Right lobe of liver (tissue), 4 donors: ENCODE measurements at regions not wholly inside any gene's neighbourhood (a gene's known extent, or its start where the extent isn't known, plus 50 kb on each side); places are given as distances from the start of the nearest gene placed in this dataset.

Source experiments
- POLR2A ChIP-seq: fragments of 450-650 bp; IDR thresholded peaks from one replicate; pipeline ENCODE4 v1.6.1; 2017; ENCODE audit warnings: antibody characterized with exemption, mild to moderate bottlenecking
- TF ChIP-seq, protein P1 (sequence below), 4 donors: fragments of 200-600 bp in 3 of 4; fragments of 450-650 bp in 1 of 4; IDR thresholded peaks; one replicate each; pipeline versions ENCODE4 v1.5.1 to v1.8.0; 2016 to 2022; ENCODE audit warnings: antibody characterized with exemption in 4 of 4, mild to moderate bottlenecking in 2 of 4
- donor health status: DM: no; HTN: no; CAD: no.
- donor health status: DM: no; HTN: no; CAD: no.
- donor health status: DM: no; HTN: yes; CAD: no.

DNA sequence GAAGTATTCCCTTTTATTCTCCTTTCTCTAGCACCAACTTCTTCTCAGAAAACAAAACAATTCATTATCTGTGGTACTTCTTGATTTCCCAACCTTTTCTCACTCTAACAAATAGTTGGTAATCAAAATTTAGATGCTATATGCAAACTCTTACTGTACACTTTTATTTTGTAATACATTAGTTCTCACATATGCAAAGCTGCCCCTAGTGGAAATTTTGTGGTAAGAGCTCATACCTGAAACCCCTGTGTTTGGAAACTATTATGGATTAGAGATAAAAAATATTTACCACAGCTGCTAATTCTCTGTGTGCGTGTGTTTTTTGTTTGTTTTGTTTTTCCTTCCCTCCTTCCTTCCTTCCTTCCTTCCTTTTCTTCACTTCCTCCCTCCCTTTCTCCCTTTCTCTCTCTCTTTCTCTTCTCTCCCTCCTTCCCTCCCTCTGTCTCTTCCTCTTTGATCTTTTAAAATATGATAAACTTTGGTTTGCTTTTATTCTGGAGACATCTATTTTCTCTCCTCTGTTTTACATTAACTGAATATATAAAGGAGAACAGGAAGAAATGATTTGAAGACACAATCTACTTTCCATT, 537.4 kb downstream of the SLITRK6 start:
- TF ChIP-seq, protein P1, sequence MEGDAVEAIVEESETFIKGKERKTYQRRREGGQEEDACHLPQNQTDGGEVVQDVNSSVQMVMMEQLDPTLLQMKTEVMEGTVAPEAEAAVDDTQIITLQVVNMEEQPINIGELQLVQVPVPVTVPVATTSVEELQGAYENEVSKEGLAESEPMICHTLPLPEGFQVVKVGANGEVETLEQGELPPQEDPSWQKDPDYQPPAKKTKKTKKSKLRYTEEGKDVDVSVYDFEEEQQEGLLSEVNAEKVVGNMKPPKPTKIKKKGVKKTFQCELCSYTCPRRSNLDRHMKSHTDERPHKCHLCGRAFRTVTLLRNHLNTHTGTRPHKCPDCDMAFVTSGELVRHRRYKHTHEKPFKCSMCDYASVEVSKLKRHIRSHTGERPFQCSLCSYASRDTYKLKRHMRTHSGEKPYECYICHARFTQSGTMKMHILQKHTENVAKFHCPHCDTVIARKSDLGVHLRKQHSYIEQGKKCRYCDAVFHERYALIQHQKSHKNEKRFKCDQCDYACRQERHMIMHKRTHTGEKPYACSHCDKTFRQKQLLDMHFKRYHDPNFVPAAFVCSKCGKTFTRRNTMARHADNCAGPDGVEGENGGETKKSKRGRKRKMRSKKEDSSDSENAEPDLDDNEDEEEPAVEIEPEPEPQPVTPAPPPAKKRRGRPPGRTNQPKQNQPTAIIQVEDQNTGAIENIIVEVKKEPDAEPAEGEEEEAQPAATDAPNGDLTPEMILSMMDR (IDR thresholded peaks at IDR 0.05), result peak in 3 of 4 donors; percentile 20 to 36 (median 20)
- TF ChIP-seq POLR2A, result no peak
